Breast epithelium (tissue), 3 donors: ENCODE measurements at regions not wholly inside any gene's neighbourhood (a gene's known extent, or its start where the extent isn't known, plus 50 kb on each side); places are given as distances from the start of the nearest gene placed in this dataset.

Experiments used
- CTCF ChIP-seq, 3 donors: fragments of 450-650 bp; IDR thresholded peaks; one replicate each; pipeline ENCODE4 v1.5.1; 2016 to 2017; ENCODE audit warnings: antibody characterized with exemption in 3 of 3, mild to moderate bottlenecking in 3 of 3, moderate library complexity in 3 of 3
- POLR2A ChIP-seq: fragments of 450-650 bp; IDR thresholded peaks from one replicate; pipeline ENCODE4 v1.6.1; 2016; ENCODE audit warnings: antibody characterized with exemption, mild to moderate bottlenecking, moderate library complexity
- POLR2AphosphoS5 ChIP-seq, 3 donors: sonication (generic); formaldehyde crosslinking; IDR thresholded peaks; one replicate each; pipeline ENCODE4 v1.6.1; 2017; ENCODE audit warnings: antibody characterized with exemption in 3 of 3

- TF ChIP-seq POLR2A, result no peak
- TF ChIP-seq CTCF (IDR thresholded peaks at IDR 0.05), result no peak
- TF ChIP-seq POLR2AphosphoS5 (IDR thresholded peaks at IDR 0.05), result peak in 2 of 3 donors; percentile 54 to 61
These were observed 738.6 kb upstream of the ZNF608 start for GRCh38 chr5:125484742-125485641.
